H1 (cell line): ENCODE measurements at regions not wholly inside any gene's neighbourhood (a gene's known extent, or its start where the extent isn't known, plus 50 kb on each side); places are given as distances from the start of the nearest gene placed in this dataset.

ENCODE experiments used
- CTCF ChIA-PET: fragments of 300-600 bp; sonication (Branson Sonifier 250); formaldehyde crosslinking; loops from one replicate; lab custom pipeline; 2021; ENCODE audit not compliant: partially characterized antibody; lab: Charles Lee
- POLR2A ChIA-PET: fragments of 300-600 bp; sonication (Branson Sonifier 250); formaldehyde crosslinking; loops from one replicate; lab custom pipeline; 2021; ENCODE audit warnings: inconsistent platforms; ENCODE audit not compliant: partially characterized antibody; lab: Charles Lee
- DNase-seq, 2 experiments: peaks; one replicate each; pipeline versions ENCODE4 v3.0.0 to v3.0.0-alpha.2; 2010 to 2022; ENCODE audit warnings: low spot score in 2 of 2, low read depth in 1 of 2, mixed read lengths in 1 of 2
- FAIRE-seq: peaks from 2 replicates; lab custom pipeline; 2011; peaks lifted over from hg19 to GRCh38; lab: Jason Lieb, UNC
- H2AFZ ChIP-seq: 2 replicates; pipeline ENCODE4 v1.8.1; 2012; ENCODE audit warnings: low read length, inconsistent platforms
- H2AK5ac ChIP-seq: 2 replicates; pipeline ENCODE4 v1.6.1; 2013; ENCODE audit warnings: low read depth, low read length
- H2BK120ac ChIP-seq: replicated peaks from 2 replicates; pipeline ENCODE3; 2013; ENCODE audit warnings: low read depth, low read length, inconsistent platforms
- H2BK12ac ChIP-seq: 2 replicates; pipeline ENCODE4 v1.6.1; 2013; ENCODE audit warnings: low read depth, low read length
- H2BK15ac ChIP-seq: 2 replicates; pipeline ENCODE4 v1.6.1; 2013; ENCODE audit warnings: low read length
- H2BK20ac ChIP-seq: 2 replicates; pipeline ENCODE4 v1.6.1; 2013; ENCODE audit warnings: low read length
- H2BK5ac ChIP-seq: 2 replicates; pipeline ENCODE4 v1.6.1; 2013; ENCODE audit warnings: low read depth, low read length
- H3K14ac ChIP-seq: 2 replicates; pipeline ENCODE4 v1.6.1; 2013; ENCODE audit warnings: inconsistent platforms; ENCODE audit not compliant: insufficient read length
- H3K18ac ChIP-seq: 2 replicates; pipeline ENCODE4 v1.6.1; 2013; ENCODE audit warnings: low read length; ENCODE audit errors: extremely low read depth
- H3K23ac ChIP-seq: 2 replicates; pipeline ENCODE4 v1.6.1; 2013; ENCODE audit warnings: inconsistent platforms; ENCODE audit not compliant: insufficient read length
- H3K23me2 ChIP-seq: 2 replicates; pipeline ENCODE4 v1.6.1; 2013; ENCODE audit warnings: low read depth, low read length
- H3K27ac ChIP-seq: 2 replicates; pipeline ENCODE4 v1.6.1; 2011; ENCODE audit warnings: low read depth, low read length, inconsistent platforms
- H3K27me3 ChIP-seq, 4 experiments: replicated peaks in 1 of 4; 1 replicate in 1 of 4; 2 replicates in 3 of 4; pipeline versions ENCODE4 v1.6.1 to v1.8.1; 2011 to 2013; ENCODE audit warnings: low read length in 3 of 4, mild to moderate bottlenecking in 3 of 4, inconsistent platforms in 2 of 4, mixed read lengths in 2 of 4, moderate library complexity in 1 of 4; ENCODE audit not compliant: control insufficient read depth in 3 of 4, insufficient read depth in 3 of 4; ENCODE audit errors: extremely low read depth in 1 of 4
- H3K36me3 ChIP-seq, 4 experiments: 2 replicates each; pipeline versions ENCODE4 v1.6.1 to v1.8.1; 2011 to 2013; ENCODE audit warnings: mild to moderate bottlenecking in 4 of 4, low read length in 3 of 4, moderate library complexity in 2 of 4, control low read depth in 1 of 4, inconsistent platforms in 1 of 4; ENCODE audit not compliant: insufficient read depth in 4 of 4, control insufficient read depth in 2 of 4
- H3K4ac ChIP-seq: replicated peaks from 2 replicates; pipeline ENCODE3; 2013; ENCODE audit warnings: low read length, low read depth, mixed read lengths, inconsistent platforms; ENCODE audit not compliant: insufficient read length
- H3K4me1 ChIP-seq, 4 experiments: replicated peaks in 1 of 4; 1 replicate in 1 of 4; 2 replicates in 3 of 4; pipeline versions ENCODE4 v1.6.1 to v1.8.1; 2011 to 2013; ENCODE audit warnings: low read length in 3 of 4, inconsistent platforms in 2 of 4, mixed read lengths in 1 of 4; ENCODE audit not compliant: insufficient read depth in 4 of 4, control insufficient read depth in 3 of 4
- H3K4me2 ChIP-seq, 2 experiments: 2 replicates each; pipeline versions ENCODE4 v1.6.1 to v1.8.1; 2011 to 2013; ENCODE audit warnings: low read depth in 2 of 2, low read length in 2 of 2, control low read depth in 1 of 2, inconsistent platforms in 1 of 2, mild to moderate bottlenecking in 1 of 2; ENCODE audit not compliant: insufficient read depth in 1 of 2
- H3K4me3 ChIP-seq, 4 experiments: fragments of 200-600, 300-600 bp in 1 of 4; sonication (generic), shearing (Covaris generic), sonication (Bioruptor Twin) in 1 of 4; 2 replicates each; pipeline versions ENCODE4 v1.5.1 to v1.8.1; 2011 to 2016; ENCODE audit warnings: low read length in 4 of 4, low read depth in 3 of 4, control low read depth in 2 of 4, inconsistent platforms in 2 of 4, mild to moderate bottlenecking in 2 of 4, mixed read lengths in 1 of 4, moderate library complexity in 1 of 4; ENCODE audit not compliant: insufficient read depth in 2 of 4; ENCODE audit errors: extremely low read depth in 1 of 4
- H3K56ac ChIP-seq: replicated peaks from 2 replicates; pipeline ENCODE3; 2013; ENCODE audit warnings: low read depth, mild to moderate bottlenecking, mixed read lengths, low read length, inconsistent platforms; ENCODE audit not compliant: insufficient read length
- H3K79me1 ChIP-seq: 2 replicates; pipeline ENCODE4 v1.6.1; 2013; ENCODE audit warnings: low read depth, low read length, control low read depth
- H3K79me2 ChIP-seq, 2 experiments: 2 replicates each; pipeline versions ENCODE4 v1.6.1 to v1.8.1; 2012 to 2013; ENCODE audit warnings: low read length in 2 of 2, mild to moderate bottlenecking in 2 of 2, inconsistent platforms in 1 of 2; ENCODE audit not compliant: insufficient read depth in 2 of 2, control insufficient read depth in 1 of 2
- H3K9ac ChIP-seq, 4 experiments: replicated peaks in 1 of 4; 1 replicate in 1 of 4; 2 replicates in 3 of 4; pipeline versions ENCODE4 v1.6.1 to v1.8.1; 2011 to 2013; ENCODE audit warnings: low read depth in 3 of 4, low read length in 3 of 4, control low read depth in 2 of 4, mild to moderate bottlenecking in 2 of 4, moderate library complexity in 2 of 4, inconsistent platforms in 1 of 4; ENCODE audit errors: extremely low read depth in 1 of 4
- H3K9me3 ChIP-seq, 2 experiments: 2 replicates each; pipeline versions ENCODE4 v1.6.1 to v1.8.1; 2012 to 2013; ENCODE audit warnings: mild to moderate bottlenecking in 2 of 2, moderate library complexity in 2 of 2, control low read depth in 1 of 2, inconsistent platforms in 1 of 2, low read depth in 1 of 2, low read length in 1 of 2, mixed read lengths in 1 of 2; ENCODE audit not compliant: insufficient read depth in 2 of 2
- H4K20me1 ChIP-seq, 2 experiments: replicated peaks in 1 of 2; 2 replicates each; pipeline versions ENCODE3 to v1.8.1; 2011 to 2013; ENCODE audit warnings: inconsistent platforms in 2 of 2, low read length in 2 of 2, mild to moderate bottlenecking in 1 of 2; ENCODE audit not compliant: insufficient read depth in 2 of 2, control insufficient read depth in 1 of 2
- H4K5ac ChIP-seq: 2 replicates; pipeline ENCODE4 v1.6.1; 2013; ENCODE audit warnings: low read length, low read depth, mixed read lengths, inconsistent platforms; ENCODE audit not compliant: insufficient read length
- H4K8ac ChIP-seq: 2 replicates; pipeline ENCODE4 v1.8.0; 2013; ENCODE audit warnings: mild to moderate bottlenecking, moderate library complexity, low read length, inconsistent platforms; ENCODE audit not compliant: insufficient read depth; ENCODE audit errors: extremely low read depth
- H4K91ac ChIP-seq: replicated peaks from 2 replicates; pipeline ENCODE3; 2013; ENCODE audit warnings: low read length, mixed read lengths, inconsistent platforms; ENCODE audit not compliant: insufficient read length
- EZH2 ChIP-seq: fragments of 200-600 bp; sonication (generic); IDR thresholded peaks from 2 replicates; pipeline ENCODE4 v1.7.1; 2012; ENCODE audit warnings: low read depth, mild to moderate bottlenecking, moderate library complexity, low read length, inconsistent platforms; ENCODE audit not compliant: severe bottlenecking
- JUN ChIP-seq: IDR thresholded peaks from 2 replicates; pipeline ENCODE4 v1.6.1; 2011; ENCODE audit warnings: low read depth, mild to moderate bottlenecking, improper control_type of control experiment, low read length
- POLR2AphosphoS5 ChIP-seq: IDR thresholded peaks from 2 replicates; pipeline ENCODE4 v1.6.1; 2011; ENCODE audit warnings: low read depth, low read length
- RAD21 ChIP-seq, 2 experiments: IDR thresholded peaks in 1 of 2; conservative IDR thresholded peaks in 1 of 2; 2 replicates each; pipeline ENCODE4 v1.6.1; 2011; ENCODE audit warnings: low read depth in 2 of 2, low read length in 2 of 2, improper control_type of control experiment in 1 of 2, inconsistent platforms in 1 of 2, mild to moderate bottlenecking in 1 of 2, moderate library complexity in 1 of 2
- SIRT6 ChIP-seq: IDR thresholded peaks from one replicate; pipeline ENCODE4 v1.7.1; 2012; ENCODE audit warnings: low read length, inconsistent platforms
- WGBS, 2 experiments: shearing (Covaris generic) in 1 of 2; methylation state at CpG; one replicate each; pipeline versions ENCODE4 v1.1.6 to v1.1.7; 2013 to 2015; ENCODE audit warnings: low lambda C conversion rate in 2 of 2, mixed read lengths in 2 of 2, inconsistent platforms in 1 of 2, low coverage in 1 of 2, missing lambda C conversion rate in 1 of 2; ENCODE audit not compliant: insufficient replicate concordance in 2 of 2, insufficient coverage in 1 of 2, insufficient read length in 1 of 2; ENCODE audit errors: extremely low coverage in 1 of 2, missing lambda C conversion rate in 1 of 2; 5-methylcytosine and 5-hydroxymethylcytosine counted together

DNA sequence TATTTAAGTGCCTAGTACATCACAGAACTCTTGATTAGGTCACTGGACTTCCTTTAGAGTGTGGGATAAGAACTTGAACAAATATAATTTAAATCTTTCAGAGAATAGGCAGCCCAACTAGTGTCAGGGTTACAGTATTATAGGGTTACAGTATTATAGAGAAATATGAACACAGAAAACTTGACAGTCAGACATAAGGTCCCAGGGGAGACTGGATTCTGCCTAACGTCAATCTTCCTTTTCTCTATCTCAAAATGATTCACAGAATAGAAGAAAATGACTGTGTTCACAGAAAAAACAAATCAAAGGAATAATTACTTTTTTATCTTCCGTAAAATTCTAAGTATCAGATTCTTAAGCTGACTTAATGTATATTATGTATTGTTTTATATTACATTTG, 623.8 kb downstream of the HTR1B start:
- POLR2A ChIA-PET: no interaction called here

More for the DNA sequence above, 623.8 kb downstream of the HTR1B start:
- Histone ChIP-seq H3K4me1 (peaks cover 0 to 6% (median under 1%) of the 10 kb centered on the region in 4 experiments; a peak in 2 of 7 replicates), H4K91ac (no peak overlapping the region), H3K79me2 (no peaks in the 10 kb centered on the region), H3K36me3 (no peaks in the 10 kb centered on the region), H3K23ac (no peak overlapping the region), H3K23me2 (no peaks in the 10 kb centered on the region), H2BK20ac (no peak overlapping the region), H4K5ac (no peak overlapping the region), H2BK5ac (no peak overlapping the region), H3K4ac (no peak overlapping the region), H2BK12ac (no peak overlapping the region), H3K27ac (no peak overlapping the region), H2AK5ac (no peak overlapping the region), H2BK120ac (no peak overlapping the region), H3K14ac (no peak overlapping the region), H2BK15ac (no peak overlapping the region), H3K9ac (no peak overlapping the region), H3K27me3 (no peaks in the 10 kb centered on the region), H4K20me1 (no peaks in the 10 kb centered on the region), H3K4me2 (no peak overlapping the region), H3K79me1 (no peaks in the 10 kb centered on the region), H2AFZ (no peak overlapping the region), H3K4me3 (no peak overlapping the region), H3K56ac (no peak overlapping the region), H3K18ac (no peak overlapping the region), H3K9me3 (no peaks in the 10 kb centered on the region), H4K8ac (no peak overlapping the region)
- 89% methylated on average over 2 of the region's 2 CpGs; no CpG with 5 or more reads in 1 of the 2 experiments for WGBS, 2 experiments
- FAIRE-seq (no peak), DNase-seq (no peak)
- TF ChIP-seq RAD21 (IDR thresholded peaks at IDR 0.05 in 1 of 2, conservative IDR thresholded peaks at IDR 0.05 in 1 of 2; ENCODE audit: low read depth in 2 of 2, low read length in 2 of 2) (no peak), POLR2AphosphoS5 (no peak), EZH2 (no peak), SIRT6 (no peak), JUN (no peak)
- CTCF ChIA-PET: interaction anchor here (1.7 kb wide), 1 partner anchor 22 kb away, joined by 5 read pairs; no protein-coding TSS in a partner anchor
